K562 (cell line): ENCODE measurements at regions not wholly inside any gene's neighbourhood (a gene's known extent, or its start where the extent isn't known, plus 50 kb on each side); places are given as distances from the start of the nearest gene placed in this dataset.

ENCODE experiments used
- ATAC-seq: fragments of 200-7000 bp; cut with Tn5 transposase; 3 replicates; pipeline ENCODE4 v1.9.1; 2020; ENCODE audit warnings: moderate library complexity
- BruUV-seq: library from RNA; stranded (reverse); fragments of 400-500 nt; replicated peaks from 2 replicates; lab custom pipeline; 2021; lab: Mats Ljungman, UMichigan
- CTCF ChIA-PET: fragments of 300-600 bp; formaldehyde crosslinking; extraction: SDS; loops from one replicate; lab custom pipeline; 2021; ENCODE audit warnings: low intra/inter-chr PET ratio; lab: Yijun Ruan, JAX
- POLR2A ChIA-PET: fragments of 300-600, 350-650 bp; sonication (Branson Sonifier 250); formaldehyde crosslinking; extraction: SDS; loops from one replicate; lab custom pipeline; 2021; ENCODE audit warnings: antibody characterized with exemption, inconsistent platforms; lab: Yijun Ruan, JAX
- DNase-seq, 4 experiments: peaks; one replicate each; pipeline versions ENCODE4 v3.0.0 to v3.0.0-alpha.2; 2011 to 2018; ENCODE audit warnings: low spot score in 3 of 4, mixed read lengths in 3 of 4; ENCODE audit errors: extremely low read depth in 1 of 4
- FAIRE-seq: peaks from 2 replicates; lab custom pipeline; 2011; peaks lifted over from hg19 to GRCh38; lab: Jason Lieb, UNC
- H2AFZ ChIP-seq: 2 replicates; pipeline ENCODE4 v1.6.0; 2011; ENCODE audit warnings: low read depth, low read length, control low read depth, inconsistent platforms
- H3K27ac ChIP-seq: fragments of 200-600 bp; 3 replicates; pipeline ENCODE4 v1.8.0; 2011; ENCODE audit warnings: low read depth, mild to moderate bottlenecking, control low read depth, inconsistent platforms, low read length, moderate library complexity, mixed read lengths; ENCODE audit errors: extremely low read depth
- H3K27me3 ChIP-seq, 2 experiments: fragments of 300-600 bp in 1 of 2; 2 replicates in 1 of 2; 3 replicates in 1 of 2; pipeline versions ENCODE4 v1.6.0 to v1.8.0; 2011; ENCODE audit warnings: inconsistent platforms in 2 of 2, low read length in 2 of 2, mild to moderate bottlenecking in 1 of 2, mixed read lengths in 1 of 2, moderate library complexity in 1 of 2; ENCODE audit not compliant: control insufficient read depth in 2 of 2, insufficient read depth in 2 of 2
- H3K36me3 ChIP-seq: fragments of 300-600 bp; 3 replicates; pipeline ENCODE4 v1.8.0; 2011; ENCODE audit warnings: mild to moderate bottlenecking, low read length, inconsistent platforms; ENCODE audit not compliant: control insufficient read depth, insufficient read depth
- H3K4me1 ChIP-seq, 2 experiments: fragments of 200-600 bp in 1 of 2; replicated peaks in 1 of 2; 2 replicates in 1 of 2; 3 replicates in 1 of 2; pipeline versions ENCODE4 v1.5.1 to v1.8.0; 2011; ENCODE audit warnings: inconsistent platforms in 2 of 2, low read length in 2 of 2, mild to moderate bottlenecking in 1 of 2, mixed read lengths in 1 of 2, moderate library complexity in 1 of 2; ENCODE audit not compliant: control insufficient read depth in 2 of 2, insufficient read depth in 2 of 2
- H3K4me2 ChIP-seq: 2 replicates; pipeline ENCODE4 v1.6.1; 2011; ENCODE audit warnings: low read length, control low read depth, inconsistent platforms, mixed read lengths; ENCODE audit not compliant: insufficient read depth
- H3K4me3 ChIP-seq: fragments of 200-600 bp; sonication (generic), shearing (Covaris generic); 2 replicates; pipeline ENCODE4 v1.5.1; 2016; ENCODE audit warnings: control low read depth, inconsistent platforms
- H3K79me2 ChIP-seq: fragments of 200-600 bp; 3 replicates; pipeline ENCODE4 v1.8.0; 2011; ENCODE audit warnings: low read length, inconsistent platforms; ENCODE audit not compliant: control insufficient read depth, insufficient read depth
- H3K9ac ChIP-seq, 2 experiments: 2 replicates each; pipeline versions ENCODE4 v1.6.0 to v1.6.1; 2011; ENCODE audit warnings: low read depth in 2 of 2, low read length in 2 of 2, control low read depth in 1 of 2, inconsistent platforms in 1 of 2, mild to moderate bottlenecking in 1 of 2, mixed read lengths in 1 of 2; ENCODE audit not compliant: insufficient read depth in 1 of 2
- H3K9me1 ChIP-seq: one replicate; pipeline ENCODE4 v1.6.0; 2011; ENCODE audit warnings: inconsistent platforms, mild to moderate bottlenecking, low read length, moderate library complexity; ENCODE audit not compliant: control insufficient read depth, insufficient read depth
- H3K9me3 ChIP-seq: replicated peaks from 2 replicates; pipeline ENCODE4 v1.5.1; 2011; ENCODE audit warnings: low read depth, low read length, inconsistent platforms; ENCODE audit not compliant: control insufficient read depth, insufficient read depth
- H4K20me1 ChIP-seq: replicated peaks from 2 replicates; pipeline ENCODE4 v1.6.1; 2011; ENCODE audit warnings: low read length, inconsistent platforms, mixed read lengths; ENCODE audit not compliant: control insufficient read depth, insufficient read depth
- FOXA3 ChIP-seq, 2 experiments: fragments of 450-650 bp in 1 of 2; sonication (generic) in 1 of 2; formaldehyde crosslinking; IDR thresholded peaks in 1 of 2; conservative IDR thresholded peaks in 1 of 2; 2 replicates each; pipeline versions ENCODE4 v1.4.0 to v1.8.0; 2020 to 2022; ENCODE audit warnings: mild to moderate bottlenecking in 2 of 2, missing genetic modification reagents in 1 of 2
- FOXM1 ChIP-seq, 2 experiments: fragments of 450-650 bp in 1 of 2; sonication (generic) in 1 of 2; formaldehyde crosslinking in 1 of 2; IDR thresholded peaks; 2 replicates each; pipeline versions ENCODE4 v1.6.1 to v1.9.0; 2017 to 2022; ENCODE audit warnings: low read depth in 2 of 2, mild to moderate bottlenecking in 2 of 2, missing genetic modification reagents in 1 of 2, moderate library complexity in 1 of 2
- NCOR1 ChIP-seq: fragments of 450-650 bp; IDR thresholded peaks from 2 replicates; pipeline ENCODE4 v1.6.1; 2016; ENCODE audit warnings: mild to moderate bottlenecking, moderate library complexity
- NR1H2 ChIP-seq: sonication (generic); formaldehyde crosslinking; IDR thresholded peaks from 2 replicates; pipeline ENCODE4 v1.4.0; 2020; ENCODE audit warnings: mild to moderate bottlenecking, missing genetic modification reagents
- POLR2A ChIP-seq: fragments of 450-650 bp; conservative IDR thresholded peaks from 2 replicates; pipeline ENCODE4 v1.6.1; 2016
- SMARCA4 ChIP-seq: fragments of 450-650 bp; IDR thresholded peaks from 2 replicates; pipeline ENCODE4 v1.6.1; 2016
- YY1 ChIP-seq, 3 experiments: IDR thresholded peaks; 2 replicates each; pipeline ENCODE4 v1.6.1; 2011; ENCODE audit warnings: low read length in 2 of 3, mild to moderate bottlenecking in 2 of 3, moderate library complexity in 2 of 3, borderline replicate concordance in 1 of 3, control low read depth in 1 of 3, low read depth in 1 of 3; ENCODE audit not compliant: insufficient read depth in 3 of 3, insufficient replicate concordance in 2 of 3, control insufficient read depth in 1 of 3, insufficient read length in 1 of 3; ENCODE audit errors: extremely low read depth in 1 of 3
- ZNF134 ChIP-seq: fragments of 250-450 bp; sonication (Bioruptor Pico); conservative IDR thresholded peaks from 2 replicates; pipeline ENCODE4 v1.4.0; 2020
- WGBS: fragments of 100-300 bp; shearing (Covaris generic); methylation state at CpG from one replicate; pipeline ENCODE4 v1.1.6; 2016; ENCODE audit warnings: low coverage, mixed read lengths; ENCODE audit not compliant: insufficient coverage; ENCODE audit errors: missing lambda C conversion rate; 5-methylcytosine and 5-hydroxymethylcytosine counted together
- in situ Hi-C: fragments of 300-500 bp; cut with MboI; formaldehyde crosslinking; loops from 4 replicates; pipeline ENCODE4 v1.15.0; 2018; ENCODE audit warnings: inconsistent platforms, mixed read lengths
- intact Hi-C: fragments of 100-400 bp; cut with micrococcal nuclease; formaldehyde crosslinking; loops from 2 replicates; pipeline ENCODE4 v1.14.2; 2022
- TF ChIP-seq, protein P1 (sequence below): fragments of 250-450 bp; sonication (Bioruptor Pico); IDR thresholded peaks from 2 replicates; pipeline ENCODE4 v1.8.0; 2021; ENCODE audit warnings: moderate library complexity, mild to moderate bottlenecking, inconsistent platforms

DNA sequence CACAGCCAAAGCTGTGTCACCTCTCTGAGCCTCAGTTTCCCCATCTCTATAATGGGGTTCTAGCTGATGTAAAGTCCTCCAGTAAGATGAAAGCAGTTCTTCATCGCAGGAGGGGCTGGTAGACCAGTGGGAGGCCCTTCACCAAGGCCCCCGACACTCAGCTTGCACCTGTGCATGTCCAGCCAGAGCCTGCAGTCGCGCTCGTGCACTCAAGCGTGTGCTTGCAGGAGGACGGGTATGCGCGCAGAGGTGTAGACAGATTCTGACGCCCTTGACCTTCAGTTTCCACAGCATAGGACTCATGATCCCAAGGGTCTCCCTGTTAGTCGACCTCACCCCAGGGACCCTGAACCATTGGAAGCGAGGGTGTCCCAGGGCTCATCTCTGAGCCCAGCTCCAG is 633.7 kb downstream of the TBC1D22A start (continued):
- no peak for TF ChIP-seq YY1 (IDR thresholded peaks at IDR 0.05; ENCODE audit: borderline replicate concordance in 1 of 3, control insufficient read depth in 1 of 3, extremely low read depth in 1 of 3, insufficient read depth in 3 of 3, insufficient read length in 1 of 3, insufficient replicate concordance in 2 of 3, low read depth in 1 of 3, low read length in 2 of 3)
- no peak for TF ChIP-seq ZNF134 (CRISPR knock-in tag)
- TF ChIP-seq NR1H2 = no peak
- TF ChIP-seq SMARCA4 = no peak

DNA sequence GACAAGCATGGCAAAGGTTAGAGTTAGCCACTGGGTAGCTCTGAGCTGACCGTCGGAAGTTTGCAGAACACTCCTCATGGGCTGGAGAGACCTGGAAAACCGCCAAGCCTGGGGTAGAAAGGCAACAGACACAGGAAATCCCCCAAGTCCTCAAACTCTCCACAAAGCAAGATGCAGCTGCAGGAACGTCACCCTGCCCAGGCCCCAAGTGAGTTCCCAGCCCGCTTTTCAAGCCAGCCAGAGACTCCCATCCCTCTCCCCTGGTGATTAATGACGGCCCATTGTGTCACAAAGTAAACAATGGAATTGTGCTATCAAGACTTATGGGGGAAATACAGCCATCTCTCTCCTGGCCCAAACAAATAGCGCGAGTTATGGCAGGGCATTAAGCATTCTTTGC is 633.0 kb downstream of the TBC1D22A start:
- H3K27ac ChIP-seq = no peak overlapping the region
- no peaks in the 10 kb centered on the region for H3K9me3 ChIP-seq
- no peak for FAIRE-seq
- H3K9me1 ChIP-seq = no peaks in the 10 kb centered on the region
- no peak overlapping the region for H3K4me2 ChIP-seq
- no peaks in the 10 kb centered on the region for H3K79me2 ChIP-seq
- H3K4me1 ChIP-seq = no peaks in the 10 kb centered on the region
- 0% methylated on average over 8 of the region's 8 CpGs for WGBS
- H2AFZ ChIP-seq = no peak overlapping the region
- H3K27me3 ChIP-seq = peaks cover 3 to 40% of the 10 kb centered on the region in 2 experiments; a peak in 2 of 5 replicates
- H3K36me3 ChIP-seq = no peaks in the 10 kb centered on the region
- TF ChIP-seq FOXA3 (CRISPR knock-in tag; conservative IDR thresholded peaks at IDR 0.05 in 1 of 2, IDR thresholded peaks at IDR 0.05 in 1 of 2) = 0 out of 4 replicates have a peak, but pooled peaks of 1 of the 2 experiments have one; percentile 20
- TF ChIP-seq, protein P1, sequence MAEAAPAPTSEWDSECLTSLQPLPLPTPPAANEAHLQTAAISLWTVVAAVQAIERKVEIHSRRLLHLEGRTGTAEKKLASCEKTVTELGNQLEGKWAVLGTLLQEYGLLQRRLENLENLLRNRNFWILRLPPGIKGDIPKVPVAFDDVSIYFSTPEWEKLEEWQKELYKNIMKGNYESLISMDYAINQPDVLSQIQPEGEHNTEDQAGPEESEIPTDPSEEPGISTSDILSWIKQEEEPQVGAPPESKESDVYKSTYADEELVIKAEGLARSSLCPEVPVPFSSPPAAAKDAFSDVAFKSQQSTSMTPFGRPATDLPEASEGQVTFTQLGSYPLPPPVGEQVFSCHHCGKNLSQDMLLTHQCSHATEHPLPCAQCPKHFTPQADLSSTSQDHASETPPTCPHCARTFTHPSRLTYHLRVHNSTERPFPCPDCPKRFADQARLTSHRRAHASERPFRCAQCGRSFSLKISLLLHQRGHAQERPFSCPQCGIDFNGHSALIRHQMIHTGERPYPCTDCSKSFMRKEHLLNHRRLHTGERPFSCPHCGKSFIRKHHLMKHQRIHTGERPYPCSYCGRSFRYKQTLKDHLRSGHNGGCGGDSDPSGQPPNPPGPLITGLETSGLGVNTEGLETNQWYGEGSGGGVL (CRISPR knock-in tag) = no peak
- no peak for TF ChIP-seq NCOR1
- no peak for TF ChIP-seq FOXM1 (IDR thresholded peaks at IDR 0.05; ENCODE audit: low read depth)
- no peak for TF ChIP-seq FOXM1 (CRISPR knock-in tag; IDR thresholded peaks at IDR 0.05; ENCODE audit: low read depth)
- TF ChIP-seq POLR2A = no peak
- intact Hi-C loops (no loop called here), in situ Hi-C loops (no loop called here)
- no peak overlapping the region for H3K9ac ChIP-seq
- ChIA-PET CTCF (no interaction called here), POLR2A (no interaction called here)
- BruUV-seq = no TSS peak
- no peak for DNase-seq
- H4K20me1 ChIP-seq = no peaks in the 10 kb centered on the region
- H3K4me3 ChIP-seq = no peak overlapping the region
- ATAC-seq = no peak
